ENCODE measurements at regions not wholly inside any gene's neighbourhood (a gene's known extent, or its start where the extent isn't known, plus 50 kb on each side); places are given as distances from the start of the nearest gene placed in this dataset.
"Not testable (repeated sequence)": the region's sequence is repeated elsewhere in the genome, so short reads cannot be mapped to it uniquely, and the experiment has no call there.

DNA sequence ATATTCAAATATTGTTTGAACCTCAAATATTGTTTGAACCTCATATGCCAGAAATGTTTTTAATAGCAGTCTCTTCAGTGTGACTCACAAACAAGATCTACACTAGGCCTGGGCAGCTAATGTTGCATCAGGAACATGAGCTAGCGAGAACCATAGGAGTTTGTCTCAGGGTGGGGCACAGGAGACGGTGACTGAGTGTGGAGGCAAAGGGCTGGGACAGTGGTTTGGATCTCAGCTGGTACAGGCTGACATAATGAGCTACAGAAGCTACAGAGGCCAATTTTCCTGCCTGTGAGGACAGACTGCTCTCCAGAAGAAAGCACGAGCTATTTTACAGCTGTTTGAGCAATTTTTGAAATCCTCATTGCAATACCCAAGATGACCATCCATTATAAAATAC lies 224.7 kb downstream of the CENPC start:
- intact Hi-C loops (cut with DNase I; ENCODE audit: low total_unique reads), result no loop called here
- WGBS, 5 donors, result 56 to 72% (median 63%) methylated on average over 3 of the region's 3 CpGs
- TF ChIP-seq, protein P1, sequence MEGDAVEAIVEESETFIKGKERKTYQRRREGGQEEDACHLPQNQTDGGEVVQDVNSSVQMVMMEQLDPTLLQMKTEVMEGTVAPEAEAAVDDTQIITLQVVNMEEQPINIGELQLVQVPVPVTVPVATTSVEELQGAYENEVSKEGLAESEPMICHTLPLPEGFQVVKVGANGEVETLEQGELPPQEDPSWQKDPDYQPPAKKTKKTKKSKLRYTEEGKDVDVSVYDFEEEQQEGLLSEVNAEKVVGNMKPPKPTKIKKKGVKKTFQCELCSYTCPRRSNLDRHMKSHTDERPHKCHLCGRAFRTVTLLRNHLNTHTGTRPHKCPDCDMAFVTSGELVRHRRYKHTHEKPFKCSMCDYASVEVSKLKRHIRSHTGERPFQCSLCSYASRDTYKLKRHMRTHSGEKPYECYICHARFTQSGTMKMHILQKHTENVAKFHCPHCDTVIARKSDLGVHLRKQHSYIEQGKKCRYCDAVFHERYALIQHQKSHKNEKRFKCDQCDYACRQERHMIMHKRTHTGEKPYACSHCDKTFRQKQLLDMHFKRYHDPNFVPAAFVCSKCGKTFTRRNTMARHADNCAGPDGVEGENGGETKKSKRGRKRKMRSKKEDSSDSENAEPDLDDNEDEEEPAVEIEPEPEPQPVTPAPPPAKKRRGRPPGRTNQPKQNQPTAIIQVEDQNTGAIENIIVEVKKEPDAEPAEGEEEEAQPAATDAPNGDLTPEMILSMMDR (IDR thresholded peaks at IDR 0.05), result no peak
- TF ChIP-seq EP300 (IDR thresholded peaks at IDR 0.05), result no peak
- TF ChIP-seq POLR2A (IDR thresholded peaks at IDR 0.05), result no peak
- no peak for TF ChIP-seq POLR2AphosphoS5 (IDR thresholded peaks at IDR 0.05)

DNA sequence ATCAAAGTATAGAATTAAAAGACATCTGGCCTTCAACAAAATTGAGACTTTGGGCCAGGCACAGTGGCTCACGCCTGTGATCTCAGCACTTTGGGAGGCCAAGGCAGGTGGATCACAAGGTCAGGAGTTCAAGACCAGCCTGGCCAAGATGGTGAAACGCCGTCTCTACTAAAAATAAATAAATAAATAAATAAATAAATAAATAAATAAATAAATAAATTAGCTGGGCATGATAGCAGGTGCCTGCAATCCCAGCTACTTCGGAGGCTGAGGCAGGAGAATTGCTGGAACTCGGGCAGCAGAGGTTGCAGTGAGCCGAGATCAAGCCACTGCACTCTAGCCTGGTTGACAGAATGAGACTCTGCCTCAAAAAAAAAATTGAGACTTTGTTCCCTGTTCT lies 225.7 kb downstream of the CENPC start:
- DNase-seq; intact Hi-C loops (cut with DNase I; ENCODE audit: low total_unique reads); H3K4me1 ChIP-seq; H3K4me3 ChIP-seq; H3K36me3 ChIP-seq; H3K27me3 ChIP-seq; H3K27ac ChIP-seq; H3K9me3 ChIP-seq: not testable (repeated sequence)
- 80 to 92% (median 90%) methylated on average over 6 of the region's 6 CpGs for WGBS, 5 donors

More for the DNA sequence above, 224.7 kb downstream of the CENPC start:
- H3K4me1 ChIP-seq, result no peaks in the 10 kb centered on the region
- no peak overlapping the region for H3K27ac ChIP-seq
- H3K4me3 ChIP-seq, result no peak overlapping the region
- no peaks in the 10 kb centered on the region for H3K36me3 ChIP-seq
- no peaks in the 10 kb centered on the region for H3K9me3 ChIP-seq
- H3K27me3 ChIP-seq, result no peaks in the 10 kb centered on the region
- DNase-seq, result no peak

DNA sequence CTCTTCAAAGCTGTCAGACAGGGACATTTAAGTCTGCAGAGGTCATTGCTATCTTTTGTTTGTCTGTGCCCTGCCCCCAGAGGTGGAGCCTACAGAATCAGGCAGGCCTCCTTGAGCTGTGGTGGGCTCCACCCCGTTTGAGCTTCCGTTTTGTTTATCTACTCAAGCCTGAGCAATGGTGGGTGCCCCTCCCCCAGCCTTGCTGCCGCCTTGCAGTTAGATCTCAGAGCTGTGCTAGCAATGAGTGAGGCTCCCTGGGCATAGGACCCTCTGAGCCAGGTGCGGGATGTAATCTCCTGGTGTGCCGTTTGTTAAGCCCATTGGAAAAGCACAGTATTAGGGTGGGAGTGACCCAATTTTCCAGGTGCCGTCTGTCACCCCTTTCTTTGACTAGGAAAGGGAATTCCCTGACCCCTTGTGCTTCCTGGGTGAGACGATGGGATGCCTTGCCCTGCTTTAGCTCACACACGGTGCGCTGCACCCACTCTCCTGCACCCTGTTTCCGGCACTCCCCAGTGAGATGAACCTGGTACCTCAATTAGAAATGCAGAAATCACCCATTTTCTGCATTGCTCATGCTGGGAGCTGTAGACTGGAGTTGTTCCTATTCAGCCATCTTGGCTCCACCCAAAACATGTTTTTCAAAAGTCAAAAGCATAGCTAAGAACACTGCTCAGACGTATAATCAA lies 244.7 kb downstream of the CENPC start:
- H3K4me1 ChIP-seq; H3K36me3 ChIP-seq; H3K9me3 ChIP-seq; H3K4me3 ChIP-seq; H3K27me3 ChIP-seq; H3K27ac ChIP-seq; intact Hi-C loops (cut with DNase I; ENCODE audit: low total_unique reads); DNase-seq: not testable (repeated sequence)
- 69 to 79% (median 76%) methylated on average over 9 to 11 of the region's 11 CpGs for WGBS, 5 donors

DNA sequence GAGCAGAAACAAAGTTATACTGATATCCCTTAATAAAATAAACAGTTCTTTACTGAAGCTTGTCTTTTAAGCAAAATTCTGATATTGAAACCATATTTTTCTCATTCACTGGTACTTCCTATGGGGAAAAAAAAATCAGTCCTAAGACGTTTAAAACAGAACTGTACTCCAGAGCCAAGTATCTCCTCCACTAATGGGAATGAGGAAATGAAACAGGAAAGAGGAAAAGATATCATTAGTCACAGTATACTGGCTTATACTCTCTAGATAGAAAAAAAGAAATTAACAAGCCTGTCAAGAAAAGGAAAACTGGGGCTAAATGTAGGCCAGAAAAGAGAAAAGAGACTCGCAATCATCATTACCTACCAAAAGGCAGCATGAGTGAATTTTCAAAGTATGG lies 252.7 kb downstream of the CENPC start:
- Histone ChIP-seq H3K27me3 (no peaks in the 10 kb centered on the region), H3K27ac (no peak overlapping the region), H3K36me3 (no peaks in the 10 kb centered on the region), H3K9me3 (no peaks in the 10 kb centered on the region), H3K4me1 (no peaks in the 10 kb centered on the region), H3K4me3 (no peak overlapping the region)
- TF ChIP-seq EP300 (IDR thresholded peaks at IDR 0.05) (no peak), POLR2AphosphoS5 (IDR thresholded peaks at IDR 0.05) (no peak), POLR2A (IDR thresholded peaks at IDR 0.05) (no peak)
- TF ChIP-seq, protein P1 (IDR thresholded peaks at IDR 0.05), result no peak
- 43 to 58% (median 53%) methylated on average over 2 of the region's 2 CpGs for WGBS, 5 donors
- intact Hi-C loops (cut with DNase I; ENCODE audit: low total_unique reads), result no loop called here
- no peak for DNase-seq

DNA sequence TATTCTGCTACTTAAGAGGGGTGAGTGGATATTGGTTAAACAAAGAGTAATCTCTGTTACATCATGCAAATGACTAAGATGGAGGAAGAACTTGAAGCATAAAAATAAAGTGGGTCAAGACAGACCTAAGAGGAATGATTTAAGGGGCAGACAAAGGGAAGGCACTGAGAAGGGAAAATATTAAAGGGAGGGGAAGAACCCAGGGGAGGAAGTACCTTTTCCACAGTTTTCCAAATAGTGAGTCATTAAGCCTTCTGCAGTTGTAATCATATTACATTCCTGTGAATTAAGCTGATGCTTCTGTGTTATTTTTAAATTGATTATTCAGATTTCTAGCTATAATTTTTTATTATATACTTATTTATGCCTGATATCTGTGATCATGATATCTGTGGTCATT lies 253.3 kb downstream of the CENPC start:
- Histone ChIP-seq H3K36me3 (no peaks in the 10 kb centered on the region), H3K4me3 (no peak overlapping the region), H3K27ac (no peak overlapping the region), H3K4me1 (no peaks in the 10 kb centered on the region), H3K27me3 (no peaks in the 10 kb centered on the region), H3K9me3 (peaks cover 0 to 5% (median 2%) of the 10 kb centered on the region in 4 donors)
- no peak for DNase-seq
- intact Hi-C loops (cut with DNase I; ENCODE audit: low total_unique reads), result no loop called here
- TF ChIP-seq, protein P1 (IDR thresholded peaks at IDR 0.05), result no peak
- TF ChIP-seq EP300 (IDR thresholded peaks at IDR 0.05) (no peak), POLR2AphosphoS5 (IDR thresholded peaks at IDR 0.05) (no peak)
